IMR-90 (cell line): ENCODE measurements at regions not wholly inside any gene's neighbourhood (a gene's known extent, or its start where the extent isn't known, plus 50 kb on each side); places are given as distances from the start of the nearest gene placed in this dataset.
A peak's percentile ranks its signal among the peaks of the same experiment; 100 is the strongest.

Experiments
- ATAC-seq: fragments of 200-7000 bp; cut with Tn5 transposase; 2 replicates; pipeline ENCODE4 v1.9.1; 2020; ENCODE audit warnings: low read depth, mild to moderate bottlenecking, moderate library complexity
- BruUV-seq: library from RNA; stranded (reverse); fragments of 400-500 nt; replicated peaks from 2 replicates; lab custom pipeline; 2021; lab: Mats Ljungman, UMichigan
- CTCF ChIA-PET: fragments of 300-600 bp; formaldehyde crosslinking; extraction: SDS; loops from one replicate; lab custom pipeline; 2021; ENCODE audit warnings: antibody characterized with exemption; lab: Yijun Ruan, JAX
- POLR2A ChIA-PET: fragments of 300-600 bp; sonication (Branson Sonifier 250); formaldehyde crosslinking; loops from one replicate; lab custom pipeline; 2022; ENCODE audit warnings: antibody characterized with exemption; ENCODE audit not compliant: unreplicated experiment; lab: Charles Lee
- DNase-seq: peaks from one replicate; pipeline ENCODE4 v3.0.0; 2013
- H2AFZ ChIP-seq: replicated peaks from 2 replicates; pipeline ENCODE3; 2013; ENCODE audit warnings: low read length, mild to moderate bottlenecking; ENCODE audit not compliant: poor library complexity
- H2AK5ac ChIP-seq: 2 replicates; pipeline ENCODE4 v1.6.1; 2013; ENCODE audit warnings: low read depth, low read length, inconsistent platforms
- H2AK9ac ChIP-seq: replicated peaks from 2 replicates; pipeline ENCODE3; 2013; ENCODE audit warnings: mild to moderate bottlenecking, low read depth, low read length, moderate library complexity; ENCODE audit not compliant: poor library complexity
- H2BK120ac ChIP-seq: 2 replicates; pipeline ENCODE4 v1.6.1; 2013; ENCODE audit warnings: low read depth, low read length, inconsistent platforms
- H2BK15ac ChIP-seq: 3 replicates; pipeline ENCODE4 v1.6.1; 2013; ENCODE audit warnings: low read depth, low read length, inconsistent platforms
- H2BK20ac ChIP-seq: 2 replicates; pipeline ENCODE4 v1.6.1; 2013; ENCODE audit warnings: low read depth, mild to moderate bottlenecking, inconsistent platforms, low read length, moderate library complexity
- H2BK5ac ChIP-seq: 2 replicates; pipeline ENCODE4 v1.6.1; 2013; ENCODE audit warnings: mild to moderate bottlenecking, low read depth, low read length, inconsistent platforms; ENCODE audit not compliant: poor library complexity, severe bottlenecking
- H3K14ac ChIP-seq: replicated peaks from 2 replicates; pipeline ENCODE4 v1.6.1; 2013; ENCODE audit warnings: low read depth, low read length, inconsistent platforms
- H3K18ac ChIP-seq: 2 replicates; pipeline ENCODE4 v1.6.1; 2013; ENCODE audit warnings: low read depth, low read length, control low read depth
- H3K23ac ChIP-seq: 2 replicates; pipeline ENCODE4 v1.6.1; 2013; ENCODE audit warnings: low read depth, low read length, inconsistent platforms
- H3K27ac ChIP-seq: 2 replicates; pipeline ENCODE4 v1.5.1; 2013; ENCODE audit warnings: mild to moderate bottlenecking, control low read depth, low read length; ENCODE audit not compliant: insufficient read depth
- H3K27me3 ChIP-seq: 2 replicates; pipeline ENCODE4 v1.6.1; 2013; ENCODE audit warnings: low read length; ENCODE audit not compliant: control insufficient read depth, insufficient read depth
- H3K36me3 ChIP-seq: 2 replicates; pipeline ENCODE4 v1.6.1; 2013; ENCODE audit warnings: low read length, mixed read lengths; ENCODE audit not compliant: control insufficient read depth, insufficient read depth
- H3K4ac ChIP-seq: 2 replicates; pipeline ENCODE4 v1.6.1; 2013; ENCODE audit warnings: low read depth, low read length, inconsistent platforms
- H3K4me1 ChIP-seq: 2 replicates; pipeline ENCODE4 v1.6.1; 2013; ENCODE audit warnings: low read length, mixed read lengths; ENCODE audit not compliant: control insufficient read depth, insufficient read depth
- H3K4me2 ChIP-seq: 2 replicates; pipeline ENCODE4 v1.6.1; 2013; ENCODE audit warnings: low read depth, mild to moderate bottlenecking, control low read depth, low read length, moderate library complexity
- H3K4me3 ChIP-seq: 2 replicates; pipeline ENCODE4 v1.5.1; 2013; ENCODE audit warnings: low read depth, mild to moderate bottlenecking, control low read depth, low read length, moderate library complexity; ENCODE audit not compliant: insufficient read depth
- H3K56ac ChIP-seq: 2 replicates; pipeline ENCODE4 v1.6.1; 2013; ENCODE audit warnings: low read length, inconsistent platforms; ENCODE audit not compliant: insufficient read depth; ENCODE audit errors: extremely low read depth
- H3K79me1 ChIP-seq, 2 experiments: 2 replicates each; pipeline ENCODE4 v1.6.1; 2013; ENCODE audit warnings: low read length in 2 of 2, inconsistent platforms in 1 of 2, low read depth in 1 of 2
- H3K9ac ChIP-seq: 2 replicates; pipeline ENCODE4 v1.6.1; 2013; ENCODE audit warnings: low read depth, low read length, control low read depth
- H3K9me1 ChIP-seq: 2 replicates; pipeline ENCODE4 v1.6.1; 2013; ENCODE audit warnings: low read length, inconsistent platforms; ENCODE audit not compliant: insufficient read depth
- H3K9me3 ChIP-seq: 2 replicates; pipeline ENCODE4 v1.6.1; 2013; ENCODE audit warnings: low read length; ENCODE audit not compliant: control insufficient read depth, insufficient read depth
- H4K20me1 ChIP-seq: 2 replicates; pipeline ENCODE4 v1.6.1; 2013; ENCODE audit warnings: low read length, inconsistent platforms; ENCODE audit not compliant: insufficient read depth
- H4K5ac ChIP-seq: 2 replicates; pipeline ENCODE4 v1.6.1; 2013; ENCODE audit warnings: mild to moderate bottlenecking, low read depth, low read length, control low read depth
- H4K8ac ChIP-seq, 2 experiments: 2 replicates each; pipeline ENCODE4 v1.6.1; 2013; ENCODE audit warnings: low read depth in 2 of 2, low read length in 2 of 2, control low read depth in 1 of 2, inconsistent platforms in 1 of 2
- H4K91ac ChIP-seq: 2 replicates; pipeline ENCODE4 v1.6.1; 2013; ENCODE audit warnings: low read depth, low read length, inconsistent platforms; ENCODE audit not compliant: insufficient read depth
- MAFK ChIP-seq: IDR thresholded peaks from 2 replicates; pipeline ENCODE4 v1.6.1; 2012; ENCODE audit warnings: low read depth, low read length, improper control_type of control experiment
- dilution Hi-C: fragments of 300-500 bp; cut with HindIII; formaldehyde crosslinking; loops from one replicate; pipeline ENCODE4 v1.14.3; 2018; ENCODE audit warnings: low sequenced_read_pairs; ENCODE audit not compliant: unreplicated experiment
- in situ Hi-C: fragments of 300-500 bp; cut with MboI; formaldehyde crosslinking; loops from 3 replicates; pipeline ENCODE4 v1.14.3; 2019; ENCODE audit warnings: low sequenced_read_pairs, inconsistent platforms, mixed read lengths
- intact Hi-C: fragments of 100-400 bp; cut with micrococcal nuclease; formaldehyde crosslinking; loops from 2 replicates; pipeline ENCODE4 v1.10.0; 2022
- TF ChIP-seq, protein P1 (sequence below): fragments of 150-350 bp; IDR thresholded peaks from 2 replicates; pipeline ENCODE4 v1.6.1; 2016; ENCODE audit warnings: low read depth, mild to moderate bottlenecking, low read length, moderate library complexity, borderline replicate concordance

DNA sequence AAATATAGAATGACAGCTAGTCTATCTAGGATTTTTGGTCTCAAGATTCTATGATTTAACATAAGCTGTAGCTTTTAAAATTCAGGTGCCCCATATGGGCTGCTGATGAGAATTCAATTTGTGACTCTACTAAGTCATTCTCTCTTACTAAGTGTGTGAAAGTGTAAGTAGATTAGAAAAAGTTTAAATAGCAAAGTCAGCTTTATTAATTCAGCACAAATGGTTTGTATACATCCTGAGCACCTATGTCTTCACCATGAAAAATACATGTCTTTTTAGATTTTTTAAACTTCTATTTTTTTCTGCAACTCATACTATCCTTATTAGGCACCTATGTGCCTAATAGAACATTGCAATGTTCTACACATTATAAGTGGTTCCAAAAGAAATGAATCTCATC, 157.1 kb downstream of the METTL4 start:
- Histone ChIP-seq H4K91ac (no peak overlapping the region), H3K56ac (no peak overlapping the region), H3K27ac (no peak overlapping the region), H3K4me1 (no peaks in the 10 kb centered on the region; the same call in 1 of the 2 replicates), H3K79me1 (no peaks in the 10 kb centered on the region), H3K23ac (no peak overlapping the region), H3K9ac (no peak overlapping the region), H3K4ac (no peak overlapping the region), H4K20me1 (no peaks in the 10 kb centered on the region), H2AK5ac (no peak overlapping the region), H3K9me3 (no peaks in the 10 kb centered on the region), H3K27me3 (no peaks in the 10 kb centered on the region), H3K14ac (no peak overlapping the region), H3K18ac (no peak overlapping the region), H3K4me3 (no peak overlapping the region), H4K8ac (no peak overlapping the region), H2BK5ac (no peak overlapping the region), H2BK15ac (no peak overlapping the region), H4K5ac (no peak overlapping the region), H2AK9ac (no peak overlapping the region), H2BK20ac (no peak overlapping the region), H3K36me3 (no peaks in the 10 kb centered on the region), H3K4me2 (no peak overlapping the region), H2AFZ (no peak overlapping the region), H2BK120ac (no peak overlapping the region), H3K9me1 (no peaks in the 10 kb centered on the region; the same call in 1 of the 2 replicates)
- no TSS peak for BruUV-seq
- DNase-seq, result no peak
- dilution Hi-C loops (no loop called here), intact Hi-C loops (no loop called here), in situ Hi-C loops (no loop called here)
- TF ChIP-seq, protein P1, sequence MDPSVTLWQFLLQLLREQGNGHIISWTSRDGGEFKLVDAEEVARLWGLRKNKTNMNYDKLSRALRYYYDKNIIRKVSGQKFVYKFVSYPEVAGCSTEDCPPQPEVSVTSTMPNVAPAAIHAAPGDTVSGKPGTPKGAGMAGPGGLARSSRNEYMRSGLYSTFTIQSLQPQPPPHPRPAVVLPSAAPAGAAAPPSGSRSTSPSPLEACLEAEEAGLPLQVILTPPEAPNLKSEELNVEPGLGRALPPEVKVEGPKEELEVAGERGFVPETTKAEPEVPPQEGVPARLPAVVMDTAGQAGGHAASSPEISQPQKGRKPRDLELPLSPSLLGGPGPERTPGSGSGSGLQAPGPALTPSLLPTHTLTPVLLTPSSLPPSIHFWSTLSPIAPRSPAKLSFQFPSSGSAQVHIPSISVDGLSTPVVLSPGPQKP, result no peak
- peak; percentile 57; the same call in 1 of the 2 replicates for TF ChIP-seq MAFK
- POLR2A ChIA-PET, result no interaction called here
- CTCF ChIA-PET, result no interaction called here
- no peak for ATAC-seq
